IPS-NIHi7 (cell line): ENCODE measurements at regions not wholly inside any gene's neighbourhood (a gene's known extent, or its start where the extent isn't known, plus 50 kb on each side); places are given as distances from the start of the nearest gene placed in this dataset.

Experiments used
- DNase-seq: peaks from one replicate; pipeline ENCODE4 v3.0.0; 2012; ENCODE audit warnings: mixed read lengths; ENCODE audit errors: extremely low spot score

DNA sequence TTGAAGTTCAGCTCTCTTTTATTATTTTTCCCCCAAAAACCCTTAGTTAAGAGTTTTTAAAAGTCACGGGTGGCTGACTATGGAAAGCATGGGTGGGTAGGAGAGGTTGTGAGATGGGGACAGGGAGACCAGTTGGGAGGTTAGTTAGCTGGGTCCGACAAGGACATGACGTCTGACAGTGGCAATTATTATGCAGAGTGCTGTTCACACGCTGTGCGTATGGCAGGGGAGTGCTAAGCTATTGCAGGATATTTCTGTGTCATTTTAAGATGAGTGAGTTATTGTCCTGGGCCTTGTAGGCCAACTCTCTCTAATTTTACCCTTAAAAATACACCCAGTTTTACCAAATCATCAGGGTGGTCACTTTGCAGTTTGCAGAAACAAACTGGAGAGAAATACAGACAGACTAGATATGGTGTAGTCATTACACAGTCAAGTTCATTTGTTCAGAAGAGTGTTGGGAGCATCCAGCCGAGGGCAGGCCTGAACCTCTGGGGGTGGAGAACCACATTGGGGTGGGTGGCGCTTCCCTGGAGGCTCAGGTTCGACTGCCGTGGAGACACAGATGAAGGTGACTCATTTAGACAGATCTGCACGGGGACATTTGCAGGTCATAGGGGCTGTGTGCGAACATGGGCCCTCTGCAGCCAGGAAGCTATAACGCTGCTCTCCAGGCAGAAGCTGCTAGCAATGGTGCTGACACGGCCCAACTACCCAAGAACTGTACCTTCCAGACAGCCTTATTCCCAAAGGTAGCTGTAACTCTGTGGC, 307.6 kb downstream of the QKI start:
- no peak for DNase-seq

DNA sequence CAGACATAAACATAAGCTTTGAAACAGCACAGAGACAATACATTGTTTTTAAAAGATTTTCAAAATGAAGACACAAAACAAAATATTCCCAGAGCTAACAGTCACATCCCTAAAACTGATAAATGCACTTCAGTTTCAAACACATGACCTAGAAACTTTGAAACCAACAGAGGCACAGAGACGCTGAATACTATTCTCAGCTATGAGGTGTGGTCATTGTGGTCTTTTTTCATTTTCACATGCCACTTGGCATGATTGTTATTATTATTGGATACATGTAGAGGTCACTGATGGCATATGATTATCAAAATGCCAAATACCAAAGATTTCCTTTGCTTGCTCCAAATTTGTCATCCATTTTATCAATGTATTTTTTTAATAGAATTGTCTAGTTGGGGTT, 306.9 kb downstream of the QKI start:
- DNase-seq = no peak

DNA sequence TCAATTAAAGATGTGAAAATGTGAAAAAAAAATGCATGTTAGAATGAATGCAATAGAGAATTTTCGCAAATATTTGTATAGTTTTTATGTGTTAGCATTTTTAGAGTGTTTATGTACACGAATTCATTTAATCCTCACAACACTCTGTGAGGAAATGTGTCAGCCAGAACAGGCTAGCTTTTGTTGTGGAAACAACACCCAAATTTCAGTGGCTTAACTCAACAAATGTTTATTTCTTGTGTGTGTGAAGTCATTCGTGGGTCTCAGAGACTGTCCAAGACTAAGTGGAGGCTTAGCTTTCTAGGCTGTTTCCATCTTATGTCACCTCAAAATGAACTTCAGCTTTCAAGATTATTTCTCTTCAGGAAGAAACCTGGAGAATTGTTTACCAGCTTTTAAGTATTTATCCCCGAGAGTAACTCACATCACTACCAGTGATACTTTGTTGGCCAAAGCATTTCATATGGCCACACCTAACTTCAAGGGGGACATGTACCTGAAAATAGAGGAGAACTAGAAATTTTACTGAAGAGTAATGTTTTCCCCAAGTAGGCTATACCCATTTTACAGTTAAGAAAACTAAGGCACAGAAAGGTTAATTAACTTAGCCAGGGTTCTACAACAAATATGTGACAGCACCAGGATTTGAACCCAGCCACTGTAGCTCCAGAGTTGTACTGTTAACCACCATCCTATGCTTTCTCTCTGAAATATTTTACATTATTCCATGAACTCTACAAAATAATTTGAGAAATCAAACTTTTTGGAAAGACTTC, 306.1 kb downstream of the QKI start:
- no peak for DNase-seq

DNA sequence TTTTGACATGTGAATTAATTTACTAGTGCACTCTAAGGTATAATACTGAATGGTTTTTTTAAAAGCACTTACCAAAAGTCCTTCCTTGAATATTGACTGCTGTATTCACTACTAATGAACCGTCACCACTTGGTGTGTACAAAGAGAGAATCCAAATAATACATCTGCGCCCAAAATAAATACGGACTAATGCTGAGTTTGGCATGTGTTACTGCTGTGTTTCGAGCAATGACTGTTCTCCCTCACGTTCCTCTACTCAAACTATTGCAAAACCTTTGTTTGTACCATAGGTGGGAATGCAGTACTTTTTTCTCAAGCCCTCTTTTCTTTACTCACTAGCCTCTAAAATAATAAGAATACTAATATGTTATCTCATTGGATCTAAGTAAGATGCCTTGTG, 305.5 kb downstream of the QKI start:
- no peak for DNase-seq

DNA sequence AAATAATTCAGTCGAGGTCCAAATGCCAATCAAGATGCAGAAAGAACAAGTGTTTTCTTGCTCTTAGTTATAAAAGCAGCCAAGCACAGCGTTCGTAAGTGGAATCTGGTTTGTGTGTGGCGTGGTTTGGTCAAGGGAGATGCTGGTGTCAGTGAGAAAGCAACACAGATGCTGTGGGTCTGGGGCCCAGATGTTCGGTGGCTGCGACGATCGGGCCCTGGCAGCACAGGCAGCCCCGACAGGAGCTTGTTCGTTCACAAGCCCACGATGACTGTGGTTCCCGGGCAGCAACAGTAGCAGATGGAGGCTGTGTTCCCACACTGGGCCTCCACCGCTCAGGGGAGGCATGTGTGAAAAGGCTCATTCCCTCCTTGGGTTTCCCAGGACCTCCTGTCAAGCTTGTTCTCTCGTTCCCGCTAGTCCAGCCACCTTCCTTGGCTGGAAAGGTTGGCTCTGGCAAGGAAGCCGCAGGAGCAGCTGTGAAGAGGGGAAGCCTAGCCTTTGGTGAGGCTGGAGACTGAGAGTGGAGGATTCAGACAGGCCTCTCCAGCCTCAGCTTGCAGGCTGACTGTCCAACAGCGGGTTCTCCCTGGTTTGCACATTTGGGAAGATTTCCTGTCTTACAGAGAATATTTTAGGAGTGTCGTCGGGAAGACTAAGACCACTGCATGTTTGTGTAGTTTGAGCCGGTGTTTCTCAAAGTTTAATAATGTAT, 304.7 kb downstream of the QKI start:
- no peak for DNase-seq

DNA sequence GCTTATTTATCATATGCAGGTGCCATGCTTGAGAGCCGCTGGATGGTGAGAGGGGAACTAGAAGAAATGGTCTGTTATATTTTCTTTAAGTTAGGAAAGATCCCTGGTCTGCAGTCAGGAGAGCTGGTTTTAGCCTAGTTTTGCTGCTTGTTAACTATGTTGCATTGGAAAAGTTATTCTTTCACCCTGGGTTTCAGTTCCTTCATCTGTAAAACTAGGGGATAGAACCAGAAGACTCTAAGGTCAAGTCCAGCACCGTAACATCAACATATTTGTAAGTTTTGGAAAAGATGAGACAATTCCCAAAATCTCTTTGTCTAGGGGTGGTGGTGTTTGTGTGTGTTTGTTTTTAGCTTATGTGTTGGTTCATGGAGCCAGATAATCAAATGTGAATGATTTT, 304.0 kb downstream of the QKI start:
- DNase-seq = no peak

DNA sequence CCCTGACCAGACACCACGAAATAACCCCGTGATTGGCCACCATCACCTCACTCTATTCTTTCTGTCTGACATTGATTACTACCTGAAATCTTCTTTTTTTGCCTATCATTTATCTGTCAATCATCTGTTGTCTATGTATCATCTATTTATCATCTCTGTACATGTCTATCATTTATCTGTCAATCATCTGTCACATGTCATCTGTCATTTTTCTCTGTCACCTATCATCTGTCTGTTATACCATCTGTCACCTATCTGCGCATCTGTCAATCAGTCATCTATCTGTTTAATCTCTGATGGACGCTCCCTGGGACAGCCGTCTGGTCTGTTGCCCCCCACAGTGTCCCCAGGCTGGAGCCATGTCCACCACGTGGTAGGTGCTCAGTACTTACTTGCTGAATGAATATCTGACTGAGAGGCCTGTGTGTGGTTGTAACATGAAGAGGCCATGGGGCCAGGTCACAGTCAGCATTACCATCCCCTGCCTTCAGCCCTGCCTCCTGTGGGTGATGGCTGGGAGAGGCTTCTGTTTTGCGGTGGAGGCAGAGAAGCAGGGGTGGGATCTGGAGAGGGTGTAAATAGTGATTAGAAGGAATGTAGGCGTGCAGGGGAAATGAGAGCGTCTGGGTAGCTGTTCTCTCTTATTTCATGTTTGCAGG, 302.7 kb downstream of the QKI start:
- no peak for DNase-seq

DNA sequence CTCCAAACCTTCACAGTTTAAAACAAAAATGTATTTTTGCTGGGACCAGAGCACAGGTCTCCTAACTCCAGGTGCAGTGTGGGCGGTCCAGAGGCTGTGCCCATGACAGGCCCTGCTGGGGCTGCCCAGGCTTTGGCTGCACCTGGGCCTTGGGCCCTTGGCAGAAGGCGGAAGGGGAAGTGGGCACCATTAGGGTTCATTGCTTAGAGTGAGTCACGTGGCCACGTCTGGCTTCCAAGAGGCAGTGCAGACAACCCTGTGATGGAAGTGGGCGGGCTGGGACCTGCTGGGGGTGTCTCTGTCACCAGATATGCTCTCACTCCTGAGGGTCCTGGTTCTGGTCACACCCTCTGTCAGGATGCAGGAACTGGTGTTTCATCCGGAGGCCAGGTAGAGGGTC, 302.2 kb downstream of the QKI start:
- DNase-seq = no peak

DNA sequence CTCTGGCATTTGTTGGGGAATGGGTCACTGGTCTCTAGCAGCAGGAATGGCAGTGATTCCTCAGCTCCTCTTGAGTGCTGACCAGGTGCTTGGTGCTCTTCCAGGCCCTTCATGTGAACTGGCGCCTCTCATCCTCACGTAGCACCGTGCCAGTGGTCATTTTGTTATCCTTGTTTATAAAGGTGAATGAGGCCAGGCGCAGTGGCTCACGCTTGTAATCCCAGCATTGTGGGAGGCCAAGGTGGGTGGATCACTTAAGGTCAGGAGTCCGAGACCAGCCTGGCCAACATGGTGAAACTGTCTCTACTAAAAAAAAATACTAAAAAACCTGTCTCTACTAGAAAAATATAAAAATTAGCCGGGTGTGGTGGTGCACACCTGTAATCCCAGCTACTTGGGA, 301.3 kb downstream of the QKI start:
- DNase-seq = no peak

DNA sequence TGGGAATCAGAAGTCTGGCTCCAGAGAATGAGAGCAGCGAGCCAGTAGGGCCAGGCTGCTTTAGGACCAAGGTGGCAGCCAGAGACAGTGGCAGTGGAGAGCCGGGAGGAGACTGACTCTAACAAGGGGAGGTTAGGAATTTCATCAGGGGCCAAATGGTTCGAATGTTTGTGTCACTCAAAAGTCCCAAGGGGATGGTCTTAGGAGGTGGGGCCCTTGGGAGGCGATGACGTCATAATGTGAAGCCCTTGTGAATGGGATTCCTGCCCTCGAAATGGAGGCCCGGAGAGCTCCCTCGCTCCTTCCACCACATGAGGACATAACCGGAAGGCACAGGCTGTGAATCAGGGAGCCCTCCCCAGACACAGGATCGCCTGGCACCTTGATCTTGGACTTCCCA, 299.7 kb downstream of the QKI start:
- no peak for DNase-seq

DNA sequence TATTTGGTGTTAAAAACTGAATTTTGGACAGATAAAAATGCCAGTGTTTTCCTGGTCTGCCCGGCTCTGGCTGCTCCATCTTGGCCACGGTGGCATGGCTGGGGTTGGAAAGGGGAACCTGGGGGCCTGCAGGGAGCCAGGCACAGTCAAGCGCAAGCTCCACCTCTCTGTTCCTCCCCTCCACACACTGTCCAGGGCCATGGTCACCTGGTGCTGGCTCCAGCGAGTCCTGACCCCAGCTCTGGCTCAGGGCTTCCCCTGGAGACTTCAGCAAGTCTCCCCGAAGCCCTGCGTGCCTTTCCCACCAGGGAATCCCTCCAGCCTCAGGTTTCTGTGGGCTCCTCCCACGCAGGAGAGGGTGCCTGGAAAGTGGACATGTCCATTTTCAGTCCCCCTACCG, 298.5 kb downstream of the QKI start:
- DNase-seq = no peak

DNA sequence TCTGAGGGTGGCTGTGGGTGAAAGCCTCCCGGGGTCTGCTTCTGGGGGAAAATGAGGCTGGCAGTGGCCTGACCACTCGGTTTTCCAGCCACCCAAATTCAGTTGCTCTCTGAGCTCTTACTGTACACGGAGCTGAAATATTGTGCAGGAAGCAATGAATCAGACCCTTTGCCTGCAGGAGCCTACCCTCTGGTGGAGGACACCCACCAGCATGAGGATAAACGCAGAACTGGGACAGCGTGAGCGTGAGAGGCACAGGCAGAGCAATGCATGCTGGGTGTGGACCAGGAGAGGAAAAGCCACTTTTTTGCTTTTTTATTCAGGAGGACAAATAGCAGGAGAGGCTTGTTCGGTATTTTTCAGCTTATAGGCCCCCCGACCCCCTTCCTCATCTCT, 298.0 kb downstream of the QKI start:
- no peak for DNase-seq

DNA sequence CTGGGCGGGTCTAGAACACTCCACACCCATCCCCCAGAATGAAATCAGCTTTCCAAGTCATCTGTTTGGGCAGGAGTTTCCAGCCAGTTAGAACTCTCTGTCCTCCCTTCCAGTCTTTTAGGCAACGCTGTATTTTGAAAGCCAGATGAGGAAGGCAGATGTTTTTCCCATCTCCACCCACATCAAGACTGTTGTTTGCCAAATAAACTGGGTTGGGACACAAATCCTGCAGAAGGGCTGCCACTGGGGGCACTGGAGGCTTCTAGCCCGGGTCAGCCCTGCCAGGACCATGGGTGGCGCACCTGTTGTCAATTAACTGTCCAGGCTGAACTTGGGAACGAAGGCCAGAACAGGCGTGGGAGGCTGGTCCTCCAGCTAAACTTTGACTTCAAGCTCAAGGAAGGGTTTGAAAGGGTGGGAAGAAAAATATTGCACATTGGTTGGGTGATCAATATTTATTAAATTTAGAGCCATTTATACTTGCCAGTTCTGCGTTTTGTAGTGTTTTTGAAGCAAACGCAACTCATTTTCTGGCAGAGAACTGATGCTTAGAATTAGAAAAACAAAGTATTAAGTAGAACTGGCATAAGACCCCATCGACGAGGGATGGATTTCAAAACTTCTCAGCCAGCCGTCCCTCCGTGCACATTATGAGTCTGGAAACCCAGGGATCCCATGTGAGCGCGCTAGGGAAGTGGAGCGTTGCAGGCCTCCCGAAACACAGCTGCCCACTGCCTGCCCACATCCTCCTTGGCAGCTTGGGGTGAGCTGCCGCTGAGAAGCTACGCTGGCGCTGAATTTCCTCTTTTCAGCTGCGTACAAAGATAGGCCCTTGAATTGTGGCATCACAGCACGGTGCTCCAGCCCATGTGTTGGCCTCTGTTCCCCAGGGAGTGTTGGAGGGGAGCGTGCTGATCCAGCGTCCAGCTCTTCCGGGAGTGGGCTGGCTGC, 297.4 kb downstream of the QKI start:
- DNase-seq = peak; percentile 52

DNA sequence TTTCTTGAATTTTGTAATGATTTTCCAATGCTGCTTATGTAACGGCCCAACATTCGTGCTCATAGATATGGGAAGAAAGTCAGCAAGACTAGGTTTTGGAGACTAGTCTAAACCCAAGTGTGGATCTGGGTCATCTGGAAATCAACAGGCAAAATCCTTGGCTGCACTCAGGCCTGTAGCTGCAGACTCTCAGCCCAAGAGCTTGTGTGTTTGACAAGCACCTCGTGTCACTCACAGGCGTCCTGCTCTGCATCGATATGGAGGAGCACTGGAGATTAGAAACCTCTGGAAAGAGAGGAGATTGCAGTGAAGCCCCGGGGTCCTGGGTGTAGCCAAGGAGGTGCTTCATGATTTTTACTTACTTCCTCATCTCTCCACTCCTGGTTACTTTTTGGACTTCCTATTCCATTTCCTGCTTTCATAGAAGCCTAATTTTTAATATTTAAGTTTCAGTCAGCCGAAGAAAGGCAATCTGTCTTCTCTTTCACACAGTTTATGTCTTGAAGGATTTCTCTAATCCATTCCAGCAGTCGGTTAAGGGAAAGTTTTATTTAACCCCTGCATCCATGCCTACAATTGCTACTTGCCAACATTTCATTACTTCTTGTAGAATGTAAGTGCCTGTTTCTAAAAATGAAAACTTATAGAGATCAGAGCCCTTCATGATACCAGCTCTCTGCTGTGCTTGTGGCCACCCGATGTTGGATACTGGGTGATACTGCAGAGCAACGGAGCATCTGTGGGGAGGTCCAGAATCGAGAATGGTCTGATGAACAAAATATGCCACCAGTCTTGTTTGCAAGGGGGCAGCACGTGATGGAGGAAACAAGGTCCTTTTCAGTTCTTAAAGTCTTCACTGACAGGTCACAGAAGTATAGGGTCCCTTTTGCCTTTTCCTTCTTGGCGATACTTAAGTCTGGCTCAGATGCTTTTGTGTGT, 296.3 kb downstream of the QKI start:
- DNase-seq = no peak

DNA sequence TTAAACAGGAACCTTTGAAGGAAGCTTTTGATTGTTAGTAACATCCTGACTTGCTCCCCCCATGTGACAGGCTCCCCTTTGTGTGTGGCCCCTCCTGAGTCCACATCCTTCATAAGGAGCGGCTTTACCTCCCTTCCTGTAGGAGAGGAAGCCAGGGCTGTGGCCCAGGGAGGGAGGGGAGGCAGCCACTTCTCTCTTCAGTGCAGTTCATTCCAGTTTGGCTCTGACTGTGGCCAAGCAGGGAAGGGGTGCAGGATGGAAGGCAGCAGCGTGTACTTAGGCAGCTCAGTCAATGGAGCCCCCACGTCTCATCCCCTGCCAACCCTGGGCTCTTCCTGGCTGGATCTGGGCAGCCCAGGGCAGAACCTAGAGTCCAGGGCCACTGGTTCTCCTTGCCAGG, 295.2 kb downstream of the QKI start:
- no peak for DNase-seq

DNA sequence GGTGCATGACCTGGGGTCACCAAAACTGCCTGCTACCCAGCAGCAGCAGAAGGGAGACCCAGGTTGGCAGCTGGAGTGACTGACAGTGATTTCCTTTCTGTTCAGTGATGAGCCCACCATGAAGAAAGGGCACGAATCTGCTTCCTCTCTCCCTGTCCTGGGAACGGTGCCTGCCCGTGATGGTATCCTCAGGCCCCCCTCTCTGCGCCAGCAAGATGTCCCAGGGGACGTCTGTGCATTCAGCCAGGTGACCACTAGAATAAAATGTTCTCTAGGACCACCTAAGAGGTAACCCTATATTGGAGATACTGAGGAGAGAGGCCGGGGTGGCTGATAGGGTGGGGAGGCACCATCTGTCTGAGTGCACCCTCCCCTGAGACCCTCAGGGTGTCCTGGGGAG, 294.7 kb downstream of the QKI start:
- no peak for DNase-seq

DNA sequence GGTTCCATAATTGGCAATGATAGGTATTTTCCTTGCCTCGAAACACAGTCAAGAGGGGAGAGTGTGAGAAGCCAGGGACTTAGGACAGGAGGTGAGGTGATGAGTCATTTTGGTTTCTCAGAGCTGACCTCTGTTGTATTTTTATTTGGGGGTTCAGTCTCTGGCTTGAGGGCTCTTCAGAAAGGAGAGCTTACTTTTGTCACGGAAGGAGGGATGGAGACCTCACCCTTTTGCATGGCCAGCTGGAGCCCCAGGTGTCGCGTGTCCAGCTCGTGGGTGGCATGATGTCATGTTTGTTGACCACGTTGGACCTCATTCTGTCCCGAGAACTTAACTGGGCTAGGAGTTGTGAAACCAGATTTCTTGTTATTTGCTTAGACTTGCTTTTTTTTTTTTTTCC, 293.9 kb downstream of the QKI start:
- DNase-seq = no peak

DNA sequence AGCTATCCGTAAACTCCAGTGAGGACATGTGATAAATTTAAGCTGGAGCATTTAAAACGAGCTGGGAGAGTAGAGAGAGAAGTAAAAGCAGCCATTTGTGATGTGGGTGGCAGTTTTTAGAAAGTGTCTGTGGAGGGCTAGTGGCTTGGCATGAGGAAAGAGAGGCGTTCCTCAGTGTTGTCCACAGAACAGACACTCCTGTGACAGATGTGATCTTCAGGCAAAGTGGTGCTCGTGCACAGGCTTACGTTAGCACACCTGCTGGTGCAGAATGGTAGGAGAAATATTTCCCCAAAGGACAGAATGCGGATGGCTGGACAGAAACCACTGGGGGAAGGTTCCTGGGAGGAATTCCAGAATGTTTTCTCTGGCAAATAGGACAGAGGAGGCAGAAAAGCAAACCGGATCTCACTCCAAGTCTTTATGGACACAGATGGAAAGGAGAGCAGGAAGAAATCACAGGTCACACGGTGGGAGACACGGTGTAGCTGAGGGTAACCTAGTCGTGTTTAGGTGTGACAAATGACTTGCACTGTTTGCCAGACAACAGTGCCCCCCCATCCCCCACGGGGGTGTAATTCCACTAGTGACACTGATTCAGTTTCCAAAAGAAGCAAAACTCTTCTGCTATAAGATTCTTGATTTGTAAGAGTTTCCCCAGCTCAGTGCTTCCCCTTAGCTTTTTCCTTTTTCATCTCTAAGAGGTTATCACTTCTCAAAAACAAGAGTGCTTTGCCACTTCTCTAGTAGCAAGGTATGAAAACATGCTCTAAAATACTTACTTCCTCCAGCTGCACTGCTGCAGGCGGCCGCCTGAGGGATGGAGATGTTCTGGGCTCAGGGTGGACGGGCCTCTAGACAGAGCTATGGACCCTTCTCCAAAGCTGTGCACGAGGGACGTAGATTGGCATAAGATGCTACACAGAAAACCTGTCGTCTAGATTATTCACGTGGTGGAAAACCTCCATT, 293.2 kb downstream of the QKI start:
- no peak for DNase-seq
